RPMI7951 (cell line): ENCODE measurements at regions not wholly inside any gene's neighbourhood (a gene's known extent, or its start where the extent isn't known, plus 50 kb on each side); places are given as distances from the start of the nearest gene placed in this dataset.
"Not testable (repeated sequence)": the region's sequence is repeated elsewhere in the genome, so short reads cannot be mapped to it uniquely, and the experiment has no call there.

Source experiments
- DNase-seq: peaks from one replicate; pipeline ENCODE4 v3.0.0-alpha.2; 2012; ENCODE audit warnings: low read depth

- DNase-seq = no peak
Measured at GRCh38 chr5:130324953-130325671, 420.8 kb downstream of the CHSY3 start.

- no peak for DNase-seq
Measured at GRCh38 chr5:130323804-130324454, 419.7 kb downstream of the CHSY3 start.

- DNase-seq = no peak
Measured at GRCh38 chr5:130321931-130322330, 417.7 kb downstream of the CHSY3 start.

GRCh38 chr5:130316971-130317680 is 412.9 kb downstream of the CHSY3 start:
- DNase-seq = no peak

GRCh38 chr5:130295235-130295634 is 391.0 kb downstream of the CHSY3 start:
- DNase-seq = no peak

- DNase-seq = not testable (repeated sequence)
Measured at GRCh38 chr5:130294798-130295197, 390.5 kb downstream of the CHSY3 start.

GRCh38 chr5:130290219-130290618 is 386.0 kb downstream of the CHSY3 start:
- DNase-seq = no peak

GRCh38 chr5:130289132-130290088 is 385.1 kb downstream of the CHSY3 start:
- DNase-seq = peak; percentile 8

GRCh38 chr5:130287438-130287837 is 383.2 kb downstream of the CHSY3 start:
- no peak for DNase-seq

GRCh38 chr5:130286971-130287370 is 382.7 kb downstream of the CHSY3 start:
- no peak for DNase-seq

- no peak for DNase-seq
Measured at GRCh38 chr5:130282049-130282448, 377.8 kb downstream of the CHSY3 start.

GRCh38 chr5:130280528-130281217 is 376.4 kb downstream of the CHSY3 start:
- DNase-seq = no peak

- no peak for DNase-seq
Measured at GRCh38 chr5:130279386-130279785, 375.1 kb downstream of the CHSY3 start.

- no peak for DNase-seq
Measured at GRCh38 chr5:130278136-130278535, 373.9 kb downstream of the CHSY3 start.

GRCh38 chr5:130277522-130277921 is 373.3 kb downstream of the CHSY3 start:
- DNase-seq = no peak

- no peak for DNase-seq
Measured at GRCh38 chr5:130277002-130277401, 372.7 kb downstream of the CHSY3 start.

GRCh38 chr5:130272837-130273236 is 368.6 kb downstream of the CHSY3 start:
- DNase-seq = no peak

GRCh38 chr5:130270786-130271185 is 366.5 kb downstream of the CHSY3 start:
- DNase-seq = no peak

GRCh38 chr5:130268489-130268888 is 364.2 kb downstream of the CHSY3 start:
- DNase-seq = no peak

- no peak for DNase-seq
Measured at GRCh38 chr5:130267926-130268325, 363.7 kb downstream of the CHSY3 start.

GRCh38 chr5:130260481-130260880 is 356.2 kb downstream of the CHSY3 start:
- no peak for DNase-seq
